HUES64 (cell line): ENCODE measurements at regions not wholly inside any gene's neighbourhood (a gene's known extent, or its start where the extent isn't known, plus 50 kb on each side); places are given as distances from the start of the nearest gene placed in this dataset.

Experiments
- H3K27ac ChIP-seq: 2 replicates; pipeline ENCODE4 v1.7.0; 2013; ENCODE audit warnings: low read depth, low read length, inconsistent platforms
- H3K27me3 ChIP-seq: 2 replicates; pipeline ENCODE4 v1.6.1; 2013; ENCODE audit warnings: mild to moderate bottlenecking, low read length; ENCODE audit not compliant: insufficient read depth
- H3K36me3 ChIP-seq: 2 replicates; pipeline ENCODE4 v1.6.1; 2013; ENCODE audit warnings: mild to moderate bottlenecking, low read length; ENCODE audit not compliant: insufficient read depth
- H3K4me1 ChIP-seq: 2 replicates; pipeline ENCODE4 v1.6.1; 2013; ENCODE audit warnings: mild to moderate bottlenecking, low read length, moderate library complexity; ENCODE audit not compliant: insufficient read depth
- H3K4me3 ChIP-seq: 2 replicates; pipeline ENCODE4 v1.5.1; 2013; ENCODE audit warnings: mild to moderate bottlenecking, low read length, moderate library complexity
- H3K9ac ChIP-seq: 2 replicates; pipeline ENCODE4 v1.6.1; 2013; ENCODE audit warnings: mild to moderate bottlenecking, low read depth, low read length
- H3K9me3 ChIP-seq: 2 replicates; pipeline ENCODE4 v1.6.1; 2013; ENCODE audit warnings: low read depth, low read length; ENCODE audit not compliant: insufficient read depth
- WGBS: fragments of 150-250, 120-280 bp; methylation state at CpG from one replicate; pipeline ENCODE4 v1.1.7; 2013; ENCODE audit warnings: missing lambda C conversion rate; 5-methylcytosine and 5-hydroxymethylcytosine counted together

GRCh38 chr1:29529677-29530278 is 293.5 kb downstream of the PTPRU start:
- Histone ChIP-seq H3K9me3 (peaks cover 15% of the 10 kb centered on the region), H3K9ac (no peak overlapping the region), H3K4me3 (no peak overlapping the region), H3K36me3 (no peaks in the 10 kb centered on the region), H3K27ac (no peak overlapping the region), H3K4me1 (no peaks in the 10 kb centered on the region), H3K27me3 (no peaks in the 10 kb centered on the region)
- no CpG with 5 or more reads among the region's 1 CpG for WGBS

- WGBS, result 89% methylated on average over 8 of the region's 8 CpGs
- H3K4me1 ChIP-seq, result no peaks in the 10 kb centered on the region
- no peaks in the 10 kb centered on the region for H3K36me3 ChIP-seq
- peaks cover 15% of the 10 kb centered on the region for H3K9me3 ChIP-seq
- no peak overlapping the region for H3K4me3 ChIP-seq
- H3K27me3 ChIP-seq, result no peaks in the 10 kb centered on the region
- no peak overlapping the region for H3K9ac ChIP-seq
- H3K27ac ChIP-seq, result no peak overlapping the region
Observed at GRCh38 chr1:29527314-29528004, 291.1 kb downstream of the PTPRU start.

GRCh38 chr1:29525941-29526340 is 289.6 kb downstream of the PTPRU start:
- Histone ChIP-seq H3K27me3 (no peaks in the 10 kb centered on the region), H3K27ac (no peak overlapping the region), H3K4me1 (no peaks in the 10 kb centered on the region), H3K9me3 (peaks cover 15% of the 10 kb centered on the region), H3K4me3 (no peak overlapping the region), H3K9ac (no peak overlapping the region), H3K36me3 (no peaks in the 10 kb centered on the region)
- WGBS, result 90% methylated on average over 7 of the region's 7 CpGs

GRCh38 chr1:29524285-29525065 is 288.2 kb downstream of the PTPRU start:
- no peaks in the 10 kb centered on the region for H3K27me3 ChIP-seq
- H3K9me3 ChIP-seq, result peaks cover 8% of the 10 kb centered on the region
- 81% methylated on average over 20 of the region's 23 CpGs for WGBS
- H3K4me1 ChIP-seq, result no peaks in the 10 kb centered on the region
- no peak overlapping the region for H3K9ac ChIP-seq
- no peak overlapping the region for H3K4me3 ChIP-seq
- H3K27ac ChIP-seq, result no peak overlapping the region
- no peaks in the 10 kb centered on the region for H3K36me3 ChIP-seq

GRCh38 chr1:29523576-29523975 is 287.3 kb downstream of the PTPRU start:
- Histone ChIP-seq H3K27me3 (no peaks in the 10 kb centered on the region), H3K27ac (no peak overlapping the region), H3K9me3 (no peaks in the 10 kb centered on the region), H3K4me1 (no peaks in the 10 kb centered on the region), H3K36me3 (no peaks in the 10 kb centered on the region), H3K9ac (no peak overlapping the region), H3K4me3 (no peak overlapping the region)
- 82% methylated on average over 10 of the region's 10 CpGs for WGBS

GRCh38 chr1:29523136-29523535 is 286.8 kb downstream of the PTPRU start:
- WGBS, result 85% methylated on average over 5 of the region's 5 CpGs
- Histone ChIP-seq H3K4me1 (no peaks in the 10 kb centered on the region), H3K27me3 (no peaks in the 10 kb centered on the region), H3K9ac (no peak overlapping the region), H3K9me3 (no peaks in the 10 kb centered on the region), H3K4me3 (no peak overlapping the region), H3K36me3 (no peaks in the 10 kb centered on the region), H3K27ac (no peak overlapping the region)

- no peaks in the 10 kb centered on the region for H3K27me3 ChIP-seq
- H3K36me3 ChIP-seq, result no peaks in the 10 kb centered on the region
- WGBS, result 75% methylated on average over 14 of the region's 14 CpGs
- H3K9me3 ChIP-seq, result no peaks in the 10 kb centered on the region
- H3K27ac ChIP-seq, result no peak overlapping the region
- no peak overlapping the region for H3K9ac ChIP-seq
- no peak overlapping the region for H3K4me3 ChIP-seq
- no peaks in the 10 kb centered on the region for H3K4me1 ChIP-seq
Observed at GRCh38 chr1:29521811-29522580, 285.7 kb downstream of the PTPRU start.

- Histone ChIP-seq H3K27me3 (no peaks in the 10 kb centered on the region), H3K4me3 (no peak overlapping the region), H3K9me3 (no peaks in the 10 kb centered on the region), H3K36me3 (no peaks in the 10 kb centered on the region), H3K27ac (no peak overlapping the region), H3K9ac (no peak overlapping the region), H3K4me1 (no peaks in the 10 kb centered on the region)
- WGBS, result 91% methylated on average over 4 of the region's 4 CpGs
Observed at GRCh38 chr1:29521438-29521715, 285.1 kb downstream of the PTPRU start.

GRCh38 chr1:29520571-29521437 is 284.5 kb downstream of the PTPRU start:
- Histone ChIP-seq H3K9me3 (no peaks in the 10 kb centered on the region), H3K9ac (no peak overlapping the region), H3K4me1 (no peaks in the 10 kb centered on the region), H3K36me3 (no peaks in the 10 kb centered on the region), H3K4me3 (no peak overlapping the region), H3K27ac (no peak overlapping the region), H3K27me3 (no peaks in the 10 kb centered on the region)
- WGBS, result 92% methylated on average over 10 of the region's 11 CpGs

GRCh38 chr1:29519788-29520110 is 283.4 kb downstream of the PTPRU start:
- Histone ChIP-seq H3K4me1 (no peaks in the 10 kb centered on the region), H3K9me3 (no peaks in the 10 kb centered on the region), H3K9ac (no peak overlapping the region), H3K27me3 (no peaks in the 10 kb centered on the region), H3K27ac (no peak overlapping the region), H3K36me3 (no peaks in the 10 kb centered on the region), H3K4me3 (no peak overlapping the region)
- 88% methylated on average over 8 of the region's 8 CpGs for WGBS
